Prostate gland (tissue), 2 donors: ENCODE measurements at regions not wholly inside any gene's neighbourhood (a gene's known extent, or its start where the extent isn't known, plus 50 kb on each side); places are given as distances from the start of the nearest gene placed in this dataset.

Source experiments
- DNase-seq: peaks from one replicate; pipeline ENCODE4 v3.0.0-alpha.2; 2019; ENCODE audit warnings: low spot score
- H3K27ac ChIP-seq, 2 donors: fragments of 200-600 bp; sonication (generic); 2 replicates each; pipeline ENCODE4 v1.5.1; 2017 to 2019
- H3K27me3 ChIP-seq: fragments of 200-600 bp; sonication (generic); replicated peaks from 2 replicates; pipeline ENCODE4 v1.5.1; 2019; ENCODE audit not compliant: insufficient read depth
- H3K36me3 ChIP-seq, 2 donors: fragments of 200-600 bp; sonication (generic); 1 replicate in 1 of 2; 2 replicates in 1 of 2; pipeline versions ENCODE4 v1.5.1 to v1.8.1; 2017 to 2019
- H3K4me1 ChIP-seq: fragments of 200-600 bp; sonication (generic); replicated peaks from 2 replicates; pipeline ENCODE4 v1.5.1; 2019
- H3K4me3 ChIP-seq, 2 donors: fragments of 200-600 bp; sonication (generic); 2 replicates each; pipeline ENCODE4 v1.5.1; 2017 to 2019
- H3K9me3 ChIP-seq: fragments of 200-600 bp; sonication (generic); 2 replicates; pipeline ENCODE4 v1.5.1; 2017
- POLR2A ChIP-seq: fragments of 450-650 bp; IDR thresholded peaks from one replicate; pipeline ENCODE4 v1.6.1; 2016; ENCODE audit warnings: antibody characterized with exemption, mild to moderate bottlenecking
- POLR2AphosphoS5 ChIP-seq: sonication (generic); formaldehyde crosslinking; IDR thresholded peaks from one replicate; pipeline ENCODE4 v1.6.1; 2017; ENCODE audit warnings: antibody characterized with exemption
- WGBS: methylation state at CpG from one replicate; pipeline ENCODE4 v1.1.5; 2018; 5-methylcytosine and 5-hydroxymethylcytosine counted together
- intact Hi-C: fragments of 100-400 bp; cut with DNase I; formaldehyde crosslinking; loops from one replicate; pipeline ENCODE4 v1.14.2; 2022
- TF ChIP-seq, protein P1 (sequence below), 4 experiments: fragments of 200-600 bp in 2 of 4; fragments of 450-650 bp in 2 of 4; sonication (generic) in 2 of 4; IDR thresholded peaks; 1 replicate in 3 of 4; 2 replicates in 1 of 4; pipeline ENCODE4 v1.5.1; 2016 to 2019; ENCODE audit warnings: antibody characterized with exemption in 4 of 4, mild to moderate bottlenecking in 2 of 4, moderate library complexity in 2 of 4

DNA sequence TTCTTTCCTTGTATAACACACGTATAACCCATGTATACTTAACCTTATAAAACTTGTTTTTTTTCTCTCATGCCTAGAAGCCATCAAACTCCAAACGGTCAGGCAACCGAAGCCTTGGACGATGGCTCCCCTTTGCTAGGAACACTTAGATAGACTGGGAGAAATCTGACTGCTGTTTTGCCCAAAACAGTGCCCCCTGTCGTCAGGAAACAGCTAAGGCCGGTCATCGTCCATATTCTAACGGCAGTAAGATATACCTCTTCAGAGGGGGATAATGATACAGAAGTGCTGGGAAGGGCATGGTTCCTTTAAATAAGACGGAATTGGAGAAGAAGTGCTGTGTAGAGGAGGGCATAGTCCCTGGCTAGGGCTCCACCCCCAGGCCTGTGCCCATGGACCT lies 130.5 kb downstream of the SLC41A2 start:
- Histone ChIP-seq H3K9me3 (no peaks in the 10 kb centered on the region), H3K4me1 (no peaks in the 10 kb centered on the region), H3K27ac (no peak overlapping the region), H3K27me3 (no peaks in the 10 kb centered on the region), H3K36me3 (no peaks in the 10 kb centered on the region), H3K4me3 (no peak overlapping the region)
- 67% methylated on average over 9 of the region's 9 CpGs for WGBS
- TF ChIP-seq POLR2AphosphoS5 (no peak), POLR2A (no peak)
- TF ChIP-seq, protein P1, sequence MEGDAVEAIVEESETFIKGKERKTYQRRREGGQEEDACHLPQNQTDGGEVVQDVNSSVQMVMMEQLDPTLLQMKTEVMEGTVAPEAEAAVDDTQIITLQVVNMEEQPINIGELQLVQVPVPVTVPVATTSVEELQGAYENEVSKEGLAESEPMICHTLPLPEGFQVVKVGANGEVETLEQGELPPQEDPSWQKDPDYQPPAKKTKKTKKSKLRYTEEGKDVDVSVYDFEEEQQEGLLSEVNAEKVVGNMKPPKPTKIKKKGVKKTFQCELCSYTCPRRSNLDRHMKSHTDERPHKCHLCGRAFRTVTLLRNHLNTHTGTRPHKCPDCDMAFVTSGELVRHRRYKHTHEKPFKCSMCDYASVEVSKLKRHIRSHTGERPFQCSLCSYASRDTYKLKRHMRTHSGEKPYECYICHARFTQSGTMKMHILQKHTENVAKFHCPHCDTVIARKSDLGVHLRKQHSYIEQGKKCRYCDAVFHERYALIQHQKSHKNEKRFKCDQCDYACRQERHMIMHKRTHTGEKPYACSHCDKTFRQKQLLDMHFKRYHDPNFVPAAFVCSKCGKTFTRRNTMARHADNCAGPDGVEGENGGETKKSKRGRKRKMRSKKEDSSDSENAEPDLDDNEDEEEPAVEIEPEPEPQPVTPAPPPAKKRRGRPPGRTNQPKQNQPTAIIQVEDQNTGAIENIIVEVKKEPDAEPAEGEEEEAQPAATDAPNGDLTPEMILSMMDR (IDR thresholded peaks at IDR 0.05) = no peak
- DNase-seq = no peak
- intact Hi-C loops = no loop called here

- no peak for DNase-seq
- Histone ChIP-seq H3K27ac (no peak overlapping the region), H3K27me3 (no peaks in the 10 kb centered on the region), H3K36me3 (no peaks in the 10 kb centered on the region), H3K4me3 (no peak overlapping the region), H3K4me1 (no peaks in the 10 kb centered on the region), H3K9me3 (no peaks in the 10 kb centered on the region)
- intact Hi-C loops = no loop called here
- TF ChIP-seq POLR2A (no peak), POLR2AphosphoS5 (no peak)
- TF ChIP-seq, protein P1 (IDR thresholded peaks at IDR 0.05) = no peak
- 84% methylated on average over 2 of the region's 2 CpGs for WGBS
Measured at GRCh38 chr12:104825408-104825807, 132.7 kb downstream of the SLC41A2 start.

GRCh38 chr12:104823985-104824461 lies 134.1 kb downstream of the SLC41A2 start:
- Histone ChIP-seq H3K4me3 (no peak overlapping the region), H3K36me3 (no peaks in the 10 kb centered on the region), H3K4me1 (no peaks in the 10 kb centered on the region), H3K9me3 (no peaks in the 10 kb centered on the region), H3K27ac (no peak overlapping the region), H3K27me3 (no peaks in the 10 kb centered on the region)
- no peak for DNase-seq
- TF ChIP-seq, protein P1 (IDR thresholded peaks at IDR 0.05) = no peak
- no peak for TF ChIP-seq POLR2AphosphoS5
- intact Hi-C loops = no loop called here
- WGBS = 92% methylated on average over 10 of the region's 10 CpGs

DNA sequence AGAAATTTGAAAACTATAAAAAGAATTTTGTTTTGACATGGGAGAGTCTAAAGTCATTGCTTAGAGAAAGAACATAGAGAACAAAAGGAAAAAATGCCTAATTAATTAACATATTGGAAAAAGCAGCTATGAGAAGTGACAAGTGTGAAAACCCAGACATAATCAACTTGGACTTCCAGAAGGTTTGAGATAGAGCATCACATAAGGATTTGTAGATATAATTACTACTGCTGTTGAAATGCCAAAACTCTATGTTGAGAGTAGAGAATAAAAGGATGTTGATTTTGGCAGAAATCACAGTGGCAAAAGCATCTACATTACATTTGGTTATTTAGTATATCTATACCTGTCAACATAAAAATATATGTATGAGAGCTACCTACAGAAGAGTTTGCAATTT lies 135.1 kb downstream of the SLC41A2 start:
- no peaks in the 10 kb centered on the region for H3K36me3 ChIP-seq
- TF ChIP-seq POLR2AphosphoS5 = no peak
- TF ChIP-seq, protein P1 (IDR thresholded peaks at IDR 0.05) = no peak
- TF ChIP-seq POLR2A = no peak
- DNase-seq = no peak
- H3K27ac ChIP-seq = no peak overlapping the region
- H3K4me1 ChIP-seq = no peaks in the 10 kb centered on the region
- no peaks in the 10 kb centered on the region for H3K27me3 ChIP-seq
- H3K4me3 ChIP-seq = no peak overlapping the region
- H3K9me3 ChIP-seq = no peaks in the 10 kb centered on the region
- intact Hi-C loops = no loop called here

DNA sequence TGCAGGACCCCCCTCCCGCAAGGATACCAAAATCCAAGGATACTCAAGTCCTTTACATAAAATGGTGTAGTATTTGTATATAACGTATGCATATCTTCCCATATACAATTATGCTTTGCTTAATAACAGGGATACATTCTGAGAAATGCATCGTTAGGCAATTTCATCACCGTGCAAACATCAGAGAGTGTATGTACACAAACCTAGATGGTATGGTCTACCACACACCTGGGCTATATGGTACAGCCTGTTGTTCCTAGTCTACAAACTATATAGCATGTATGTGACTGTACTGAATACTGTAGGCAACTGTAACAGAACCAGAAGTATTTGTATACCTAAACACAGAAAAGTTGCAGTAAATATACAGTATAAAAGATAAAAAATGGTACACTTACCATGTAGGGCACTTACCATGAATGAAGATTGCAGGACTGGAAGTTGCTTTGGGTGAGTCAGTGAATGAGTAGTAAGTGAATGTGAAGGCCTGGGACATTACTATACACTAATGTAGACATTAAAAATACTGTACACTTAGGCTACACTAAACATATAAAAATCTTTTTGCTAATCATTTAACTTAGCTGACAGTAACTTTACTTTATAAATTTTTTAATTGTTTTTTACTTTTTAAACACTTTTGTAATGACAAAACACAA lies 141.1 kb downstream of the SLC41A2 start:
- Histone ChIP-seq H3K4me1 (no peaks in the 10 kb centered on the region), H3K27me3 (no peaks in the 10 kb centered on the region), H3K4me3 (no peak overlapping the region), H3K9me3 (no peaks in the 10 kb centered on the region), H3K27ac (no peak overlapping the region), H3K36me3 (no peaks in the 10 kb centered on the region)
- intact Hi-C loops = no loop called here
- 93% methylated on average over 4 of the region's 4 CpGs for WGBS
- DNase-seq = no peak
- TF ChIP-seq, protein P1 (IDR thresholded peaks at IDR 0.05) = no peak
- no peak for TF ChIP-seq POLR2AphosphoS5
- TF ChIP-seq POLR2A = no peak
